ENCODE measurements at regions not wholly inside any gene's neighbourhood (a gene's known extent, or its start where the extent isn't known, plus 50 kb on each side); places are given as distances from the start of the nearest gene placed in this dataset.

DNA sequence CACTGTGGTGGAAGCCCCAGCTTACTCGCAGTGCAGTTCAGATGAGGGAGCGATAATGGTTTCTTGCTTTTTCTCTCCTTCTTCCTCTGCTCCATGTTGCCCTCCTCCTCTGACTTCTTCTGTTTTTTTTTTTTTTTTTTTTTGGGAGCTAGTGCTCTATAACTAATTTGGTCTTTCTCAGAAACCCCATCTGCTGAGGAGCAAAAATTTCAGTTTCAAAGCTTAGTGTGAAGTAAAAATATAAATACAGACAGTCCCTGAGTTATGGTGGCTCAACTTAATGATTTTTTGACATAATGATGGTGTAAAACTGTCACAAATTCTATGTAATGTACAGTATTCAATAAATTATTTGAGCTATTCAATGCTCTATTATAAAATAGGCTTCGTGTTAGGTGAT, 120.7 kb downstream of the TBX19 start:
- in situ Hi-C loops (cut with MboI; ENCODE audit: low sequenced_read_pairs), result no loop called here
- Histone ChIP-seq H3K9me3 (no peaks in the 10 kb centered on the region), H3K4me3 (no peak overlapping the region), H3K4me1 (no peaks in the 10 kb centered on the region), H3K27me3 (ENCODE audit: low read depth) (no peaks in the 10 kb centered on the region), H3K36me3 (replicated peaks) (no peaks in the 10 kb centered on the region)
- DNase-seq (ENCODE audit: low spot score in 2 of 2), result no peak

DNA sequence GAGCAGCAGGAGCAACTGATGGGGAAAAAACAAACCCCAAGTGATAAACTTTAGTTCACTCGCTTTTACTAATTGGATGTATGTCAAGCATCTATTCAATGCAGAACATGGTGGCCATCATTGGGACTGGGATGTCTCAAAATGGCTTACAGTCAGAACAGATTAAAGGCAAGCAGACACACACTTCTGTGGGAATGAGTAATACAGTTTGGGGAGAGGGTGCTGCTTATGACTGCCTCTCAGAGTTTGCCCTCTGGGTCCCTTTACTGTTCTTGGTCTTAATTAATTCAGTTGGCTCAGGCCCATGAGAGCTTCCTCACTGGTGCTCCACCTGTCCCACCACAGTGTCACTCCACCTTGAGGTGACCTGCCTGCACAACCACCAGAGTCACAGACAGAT, 119.5 kb downstream of the TBX19 start:
- no peak overlapping the region for H3K4me3 ChIP-seq
- in situ Hi-C loops (cut with MboI; ENCODE audit: low sequenced_read_pairs), result no loop called here
- no peak for DNase-seq (ENCODE audit: low spot score in 2 of 2)
- H3K36me3 ChIP-seq (replicated peaks), result no peaks in the 10 kb centered on the region
- no peaks in the 10 kb centered on the region for H3K4me1 ChIP-seq
- H3K27me3 ChIP-seq (ENCODE audit: low read depth), result no peaks in the 10 kb centered on the region
- H3K9me3 ChIP-seq, result no peaks in the 10 kb centered on the region

DNA sequence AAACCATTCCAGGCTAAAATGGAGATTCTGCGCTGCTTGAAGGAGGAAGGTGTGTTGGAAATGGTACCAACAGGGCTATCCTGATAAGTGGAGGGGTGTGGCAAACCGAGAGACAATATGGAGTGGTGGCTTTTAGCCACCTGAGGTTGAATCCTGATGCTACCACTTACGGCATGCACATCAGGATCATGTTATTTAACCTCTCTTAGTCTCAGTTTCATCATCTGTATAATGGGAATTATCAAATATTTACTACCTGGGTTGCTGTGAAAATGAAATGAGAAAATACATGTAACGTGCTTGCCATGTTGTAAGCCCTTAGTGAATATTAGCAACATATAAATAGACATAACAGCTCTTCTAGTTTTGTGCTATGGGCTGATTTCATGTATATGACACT, 117.1 kb downstream of the TBX19 start:
- H3K4me1 ChIP-seq, result no peaks in the 10 kb centered on the region
- no peaks in the 10 kb centered on the region for H3K9me3 ChIP-seq
- H3K27me3 ChIP-seq (ENCODE audit: low read depth), result no peaks in the 10 kb centered on the region
- no peak for DNase-seq (ENCODE audit: low spot score in 2 of 2)
- H3K36me3 ChIP-seq (replicated peaks), result no peaks in the 10 kb centered on the region
- in situ Hi-C loops (cut with MboI; ENCODE audit: low sequenced_read_pairs), result no loop called here
- H3K4me3 ChIP-seq, result no peak overlapping the region

DNA sequence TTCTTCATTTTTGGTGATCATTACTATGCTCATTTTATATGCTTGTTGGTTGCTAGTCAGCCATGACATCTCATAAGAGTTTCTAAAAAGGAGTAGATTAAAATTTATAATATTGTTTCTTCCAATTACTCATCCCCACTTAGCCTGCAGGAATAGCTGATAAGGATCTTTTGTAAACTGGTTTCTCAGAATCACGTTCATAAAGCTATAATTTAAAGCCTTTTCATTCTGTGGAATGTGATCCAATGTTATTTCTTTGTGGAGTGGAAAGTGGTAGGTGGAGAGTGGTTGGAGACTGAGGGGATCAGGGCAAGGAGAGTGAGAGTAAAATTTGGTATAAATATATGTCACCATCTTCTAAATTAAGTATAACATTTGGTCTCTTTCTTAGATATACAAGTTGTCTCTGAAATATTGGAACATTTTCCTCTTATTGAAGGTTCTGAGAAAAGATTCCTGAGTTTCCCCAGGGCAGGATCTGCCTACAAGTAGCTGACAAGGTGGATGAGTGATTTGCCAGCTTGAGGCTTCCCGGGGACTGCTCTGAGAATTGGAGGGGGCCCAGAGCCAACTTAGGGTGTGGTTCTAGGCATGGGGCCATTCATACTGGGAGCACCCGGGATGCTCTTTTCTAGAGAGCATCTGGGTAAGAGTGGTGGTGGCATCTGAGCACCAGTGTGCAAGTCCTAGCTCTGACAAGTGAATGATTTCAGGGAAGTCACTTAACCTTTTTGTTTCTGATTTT, 116.4 kb downstream of the TBX19 start:
- H3K9me3 ChIP-seq, result no peaks in the 10 kb centered on the region
- no peaks in the 10 kb centered on the region for H3K4me1 ChIP-seq
- no peak for DNase-seq (ENCODE audit: low spot score in 2 of 2)

DNA sequence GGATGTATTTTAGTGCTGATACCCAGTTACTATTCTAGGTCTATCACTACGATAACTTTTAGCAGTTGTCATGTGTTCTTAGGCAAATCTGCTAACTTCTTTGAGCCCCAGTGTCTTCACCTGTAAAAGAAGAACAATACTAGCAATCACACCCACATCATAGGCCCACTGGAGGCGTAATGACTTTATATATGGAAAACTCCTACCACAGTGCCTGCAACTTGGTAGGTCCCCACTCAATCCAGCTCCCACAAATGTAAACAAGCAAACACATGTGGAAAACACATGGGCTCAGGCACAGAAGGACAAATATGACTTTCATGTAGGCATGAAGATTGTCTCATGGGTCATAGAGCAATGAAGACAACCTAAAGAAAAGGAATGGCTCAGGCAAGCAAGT, 115.8 kb downstream of the TBX19 start:
- Histone ChIP-seq H3K4me3 (no peak overlapping the region), H3K27me3 (ENCODE audit: low read depth) (no peaks in the 10 kb centered on the region), H3K4me1 (no peaks in the 10 kb centered on the region), H3K36me3 (replicated peaks) (no peaks in the 10 kb centered on the region), H3K9me3 (no peaks in the 10 kb centered on the region)
- in situ Hi-C loops (cut with MboI; ENCODE audit: low sequenced_read_pairs), result no loop called here
- no peak for DNase-seq (ENCODE audit: low spot score in 2 of 2)

More for the DNA sequence above, 116.4 kb downstream of the TBX19 start:
- Histone ChIP-seq H3K4me3 (no peak overlapping the region), H3K36me3 (replicated peaks) (no peaks in the 10 kb centered on the region), H3K27me3 (ENCODE audit: low read depth) (no peaks in the 10 kb centered on the region)
- in situ Hi-C loops (cut with MboI; ENCODE audit: low sequenced_read_pairs), result no loop called here

DNA sequence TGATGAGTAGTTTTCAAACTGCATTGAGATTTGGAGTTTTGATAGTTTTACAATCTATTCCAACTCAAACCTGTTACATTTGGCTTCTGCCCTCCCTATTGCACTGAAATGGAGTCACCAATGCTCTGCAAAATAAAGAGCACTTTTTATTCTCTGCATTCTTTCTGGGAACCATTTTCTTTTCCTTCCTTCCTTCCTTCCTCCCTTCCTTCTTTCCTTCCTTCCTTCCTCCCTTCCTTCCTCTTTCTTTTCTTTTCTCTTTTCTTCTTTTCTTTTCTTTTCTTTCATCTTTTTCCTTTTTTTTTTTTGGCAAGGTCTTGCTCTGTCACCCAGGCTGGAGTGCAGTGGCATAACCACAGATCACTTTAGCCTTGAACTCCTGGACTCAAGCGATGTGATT, 114.2 kb downstream of the TBX19 start:
- H3K36me3 ChIP-seq (replicated peaks), result no peaks in the 10 kb centered on the region
- in situ Hi-C loops (cut with MboI; ENCODE audit: low sequenced_read_pairs), result no loop called here
- H3K9me3 ChIP-seq, result no peaks in the 10 kb centered on the region
- no peaks in the 10 kb centered on the region for H3K27me3 ChIP-seq (ENCODE audit: low read depth)
- H3K4me1 ChIP-seq, result no peaks in the 10 kb centered on the region
- DNase-seq (ENCODE audit: low spot score in 2 of 2), result no peak
- no peak overlapping the region for H3K4me3 ChIP-seq

DNA sequence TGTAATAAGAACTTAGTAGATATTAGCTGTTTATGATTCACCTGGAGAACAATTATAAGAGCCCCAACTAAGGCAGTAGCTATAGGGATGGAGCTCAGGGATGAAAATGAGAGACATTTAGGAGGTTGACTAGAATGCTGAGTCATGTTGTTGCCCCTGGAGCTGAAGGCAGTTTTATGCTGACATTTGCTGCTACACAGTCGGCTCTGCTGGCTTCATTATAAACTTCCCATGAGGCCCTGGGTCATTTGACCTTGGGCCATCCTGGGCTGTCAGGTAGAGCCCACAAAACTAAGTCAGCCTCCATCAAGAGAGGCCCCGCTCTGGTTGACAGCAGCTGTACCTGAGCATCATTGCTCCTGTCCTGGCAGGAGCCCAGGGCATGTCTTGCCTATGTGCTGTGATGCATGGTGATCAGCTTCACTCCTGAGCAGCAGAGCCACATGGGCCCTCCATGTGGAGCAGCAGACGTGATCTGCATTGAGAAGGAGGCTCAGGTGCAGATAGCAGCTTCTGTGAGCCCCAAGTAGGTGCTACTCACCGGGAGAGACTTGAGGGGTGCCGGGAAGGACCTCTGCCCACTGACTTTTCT, 112.4 kb downstream of the TBX19 start:
- in situ Hi-C loops (cut with MboI; ENCODE audit: low sequenced_read_pairs), result no loop called here
- no peaks in the 10 kb centered on the region for H3K36me3 ChIP-seq (replicated peaks)

DNA sequence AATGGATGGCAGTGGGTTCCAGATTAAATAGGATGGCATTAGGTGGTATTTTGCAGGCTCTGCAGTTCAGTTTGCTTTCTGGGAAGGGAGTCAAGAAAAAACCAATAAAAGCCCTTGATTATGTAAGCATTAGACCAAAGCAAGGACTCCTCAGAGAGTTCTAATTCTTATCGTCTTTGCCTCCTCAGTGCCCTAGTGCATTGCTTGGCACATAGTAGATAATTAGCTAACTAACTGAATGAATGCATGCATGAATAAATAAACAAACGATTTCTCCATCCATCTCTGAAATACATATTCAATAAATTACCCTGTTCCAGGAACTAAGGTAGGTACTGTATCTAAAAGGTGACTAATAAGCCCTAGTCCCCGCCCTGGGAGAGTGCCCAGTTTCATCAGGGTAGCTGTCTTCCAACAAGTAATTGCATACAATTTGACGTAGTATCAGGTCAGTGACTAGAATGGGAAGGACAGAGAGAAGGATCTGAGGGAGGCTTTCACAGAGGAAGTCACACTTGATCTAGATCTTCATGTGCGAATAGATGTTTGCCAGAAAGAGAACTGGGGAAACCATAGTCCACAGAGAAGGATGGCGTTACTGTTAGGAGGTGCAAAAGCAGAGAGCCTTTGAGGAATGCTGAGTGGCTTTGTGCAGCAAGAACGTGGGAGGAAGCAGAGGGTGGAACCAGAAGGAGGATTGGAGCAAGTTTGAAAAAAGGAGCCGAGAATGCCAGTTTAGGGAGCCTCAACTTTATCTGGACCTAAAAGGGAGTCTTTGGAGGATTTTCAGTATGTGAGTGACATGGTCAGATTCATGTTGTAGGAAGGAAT, 111.4 kb downstream of the TBX19 start:
- H3K36me3 ChIP-seq (replicated peaks), result no peaks in the 10 kb centered on the region
- H3K9me3 ChIP-seq, result no peaks in the 10 kb centered on the region
- no peak overlapping the region for H3K4me3 ChIP-seq
- no peak for DNase-seq (ENCODE audit: low spot score in 2 of 2)
- H3K27me3 ChIP-seq (ENCODE audit: low read depth), result 0 out of 2 replicates have a peak, but pooled peaks cover 2% of the 10 kb centered on the region
- no peaks in the 10 kb centered on the region for H3K4me1 ChIP-seq
- in situ Hi-C loops (cut with MboI; ENCODE audit: low sequenced_read_pairs), result no loop called here

More for the DNA sequence above, 112.4 kb downstream of the TBX19 start:
- no peaks in the 10 kb centered on the region for H3K4me1 ChIP-seq
- no peak overlapping the region for H3K4me3 ChIP-seq
- H3K9me3 ChIP-seq, result no peaks in the 10 kb centered on the region
- no peak for DNase-seq (ENCODE audit: low spot score in 2 of 2)
- 0 out of 2 replicates have a peak, but pooled peaks cover 2% of the 10 kb centered on the region for H3K27me3 ChIP-seq (ENCODE audit: low read depth)

DNA sequence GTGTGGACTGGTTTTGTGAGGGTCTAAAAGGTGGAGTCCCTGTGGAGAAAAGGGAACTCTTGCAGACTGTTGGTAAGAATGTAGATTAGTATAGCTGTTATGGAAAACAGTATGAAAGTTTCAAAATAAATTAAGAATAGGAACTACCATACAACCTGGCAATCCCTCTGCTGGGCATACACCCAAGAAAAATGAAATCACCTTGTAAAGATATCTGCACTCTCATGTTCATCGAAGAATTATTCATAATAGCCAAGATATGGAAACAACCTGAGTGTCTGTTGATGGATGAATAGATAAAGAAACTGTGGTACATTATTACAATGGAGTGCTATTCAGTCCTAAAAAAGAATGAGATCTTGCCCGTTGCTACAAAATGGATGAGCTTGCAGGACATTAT, 109.6 kb downstream of the TBX19 start:
- H3K27me3 ChIP-seq (ENCODE audit: low read depth), result 0 out of 2 replicates have a peak, but pooled peaks cover 2% of the 10 kb centered on the region
- H3K9me3 ChIP-seq, result no peaks in the 10 kb centered on the region
- no peak for DNase-seq (ENCODE audit: low spot score in 2 of 2)
- no peak overlapping the region for H3K4me3 ChIP-seq
- no peaks in the 10 kb centered on the region for H3K4me1 ChIP-seq
- in situ Hi-C loops (cut with MboI; ENCODE audit: low sequenced_read_pairs), result no loop called here
- no peaks in the 10 kb centered on the region for H3K36me3 ChIP-seq (replicated peaks)

DNA sequence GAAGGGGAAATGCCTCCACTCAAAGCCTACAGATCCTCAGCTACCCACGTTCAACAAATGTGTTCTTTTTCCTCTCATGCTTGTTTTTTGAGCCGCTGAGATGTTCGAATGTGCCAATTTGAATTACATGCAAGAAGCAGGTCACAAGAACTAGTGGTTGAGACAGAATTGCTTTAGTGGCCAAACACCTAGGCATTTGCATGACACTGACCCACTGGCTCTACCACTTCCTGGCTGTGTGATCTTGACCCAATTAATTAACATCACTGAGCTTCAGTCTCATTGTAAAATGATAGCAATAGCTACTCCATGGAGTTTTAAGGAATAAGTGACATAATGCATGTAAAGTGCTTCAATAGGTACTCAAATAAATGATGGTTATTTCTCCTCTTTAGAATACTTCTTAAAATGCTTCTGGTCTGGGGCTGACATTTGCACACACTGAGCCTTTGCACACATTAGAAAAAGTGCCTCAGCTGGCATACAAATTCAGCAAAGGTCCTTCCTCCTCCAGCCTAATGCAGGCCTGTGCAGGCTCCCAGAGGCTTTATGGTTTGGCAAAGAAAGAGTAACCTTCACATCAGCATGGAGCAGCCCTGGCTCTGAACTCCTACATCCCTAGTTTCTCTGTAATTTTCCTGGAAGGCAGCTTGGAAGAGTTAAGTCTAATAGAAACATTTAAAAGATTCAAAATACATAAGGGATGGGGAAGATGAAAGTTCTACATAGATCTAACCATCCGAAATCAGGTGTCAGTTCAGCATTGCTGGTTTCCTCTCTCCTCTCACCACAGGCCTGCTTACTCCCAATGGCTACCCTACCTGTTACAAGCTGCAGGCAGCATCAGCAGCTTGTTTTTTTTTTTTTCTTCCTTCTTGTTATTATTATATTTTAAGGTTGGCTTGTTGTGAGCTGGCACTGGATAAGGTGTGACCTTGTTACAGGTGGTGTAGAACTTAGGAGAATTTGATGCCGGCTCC, 107.4 kb downstream of the TBX19 start:
- Histone ChIP-seq H3K4me3 (no peak overlapping the region), H3K27me3 (ENCODE audit: low read depth) (0 out of 2 replicates have a peak, but pooled peaks cover 2% of the 10 kb centered on the region), H3K36me3 (replicated peaks) (no peaks in the 10 kb centered on the region), H3K4me1 (no peaks in the 10 kb centered on the region), H3K9me3 (no peaks in the 10 kb centered on the region)
- in situ Hi-C loops (cut with MboI; ENCODE audit: low sequenced_read_pairs), result no loop called here
- no peak for DNase-seq (ENCODE audit: low spot score in 2 of 2)

DNA sequence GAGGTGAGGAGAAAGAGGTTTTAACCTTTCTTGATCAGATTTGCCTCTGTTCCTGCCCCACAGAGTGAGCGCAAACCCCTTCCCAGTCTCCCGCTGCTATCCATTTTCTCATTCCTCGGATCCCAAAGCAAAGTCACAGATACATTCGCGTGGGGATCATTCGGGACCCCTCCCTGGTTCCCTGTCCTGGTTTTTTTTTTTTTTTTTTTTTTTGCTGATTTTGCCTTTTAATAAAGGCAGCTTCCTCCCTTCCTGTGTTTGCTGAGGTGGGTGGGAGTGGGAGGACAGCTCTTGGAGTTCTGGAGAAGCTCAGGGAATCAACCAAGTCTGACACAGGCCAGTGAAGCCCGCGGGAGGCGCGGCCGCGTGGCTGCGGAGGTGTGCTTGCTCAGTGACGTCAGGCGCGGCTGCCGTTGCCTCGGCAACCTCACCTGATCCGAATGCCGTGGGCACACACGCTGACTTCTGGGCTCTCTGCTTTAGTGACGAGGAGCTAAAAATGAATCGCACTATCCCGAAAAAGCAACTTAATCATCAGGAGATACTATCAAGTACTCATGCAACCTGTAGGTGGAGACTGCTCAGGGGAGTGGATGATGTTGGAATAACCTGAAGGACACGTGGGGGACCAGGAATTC, 106.4 kb downstream of the TBX19 start:
- in situ Hi-C loops (cut with MboI; ENCODE audit: low sequenced_read_pairs), result no loop called here
- no peaks in the 10 kb centered on the region for H3K9me3 ChIP-seq
- H3K27me3 ChIP-seq (ENCODE audit: low read depth), result 0 out of 2 replicates have a peak, but pooled peaks cover 2% of the 10 kb centered on the region
- DNase-seq (ENCODE audit: low spot score in 2 of 2), result no peak
- no peak overlapping the region for H3K4me3 ChIP-seq
- H3K4me1 ChIP-seq, result no peaks in the 10 kb centered on the region
- H3K36me3 ChIP-seq (replicated peaks), result no peaks in the 10 kb centered on the region

DNA sequence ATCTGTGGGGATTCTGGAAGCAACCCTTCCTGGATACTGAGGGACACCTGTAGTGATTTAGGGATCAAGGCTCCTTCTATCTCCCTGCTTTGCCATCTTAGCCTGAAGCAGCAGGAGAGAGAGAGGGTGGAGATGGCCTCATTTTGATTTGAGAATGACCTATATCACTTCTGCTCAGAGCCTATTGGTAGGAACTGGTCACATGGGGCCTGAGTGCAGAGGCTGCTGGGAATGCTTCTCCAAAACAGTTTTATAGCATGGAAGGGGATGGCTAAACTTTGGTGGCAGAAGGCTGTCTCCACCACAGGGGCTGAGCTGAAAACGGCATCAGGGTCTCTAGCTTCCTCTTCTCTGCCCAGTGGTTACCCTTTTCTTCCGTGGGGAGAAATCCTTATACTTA, 105.8 kb downstream of the TBX19 start:
- no peak for DNase-seq (ENCODE audit: low spot score in 2 of 2)
- no peak overlapping the region for H3K4me3 ChIP-seq
- H3K4me1 ChIP-seq, result no peaks in the 10 kb centered on the region
- H3K27me3 ChIP-seq (ENCODE audit: low read depth), result 0 out of 2 replicates have a peak, but pooled peaks cover 2% of the 10 kb centered on the region
- in situ Hi-C loops (cut with MboI; ENCODE audit: low sequenced_read_pairs), result no loop called here
- no peaks in the 10 kb centered on the region for H3K9me3 ChIP-seq
- H3K36me3 ChIP-seq (replicated peaks), result no peaks in the 10 kb centered on the region

DNA sequence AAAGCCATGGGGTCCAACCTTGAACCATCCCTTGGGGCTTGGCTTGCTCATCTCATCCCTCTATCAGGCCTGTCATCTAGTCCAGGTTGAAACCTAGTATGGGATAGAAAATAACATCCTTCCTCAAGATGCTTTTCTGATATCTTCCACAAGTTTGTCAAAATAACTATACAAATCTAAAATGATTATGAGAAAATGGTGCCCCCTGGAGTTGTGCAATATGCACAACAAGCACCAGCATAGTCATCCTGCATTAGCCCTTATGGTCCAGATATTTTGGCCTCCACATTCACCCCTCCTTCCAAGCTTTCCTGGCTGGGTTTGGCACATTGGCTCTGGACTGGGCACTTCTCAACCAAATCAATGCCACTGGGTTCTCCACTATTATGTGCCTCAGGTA, 101.2 kb downstream of the TBX19 start:
- in situ Hi-C loops (cut with MboI; ENCODE audit: low sequenced_read_pairs), result no loop called here
- no peaks in the 10 kb centered on the region for H3K4me1 ChIP-seq
- no peaks in the 10 kb centered on the region for H3K27me3 ChIP-seq (ENCODE audit: low read depth)
- H3K4me3 ChIP-seq, result no peak overlapping the region
- H3K9me3 ChIP-seq, result no peaks in the 10 kb centered on the region
- no peak for DNase-seq (ENCODE audit: low spot score in 2 of 2)
- H3K36me3 ChIP-seq (replicated peaks), result no peaks in the 10 kb centered on the region
